Umbilical cord (tissue), 1 donor: ENCODE measurements at regions not wholly inside any gene's neighbourhood (a gene's known extent, or its start where the extent isn't known, plus 50 kb on each side); places are given as distances from the start of the nearest gene placed in this dataset.
"Not testable (repeated sequence)": the region's sequence is repeated elsewhere in the genome, so short reads cannot be mapped to it uniquely, and the experiment has no call there.

Experiments
- DNase-seq: peaks from one replicate; pipeline ENCODE4 v3.0.0-alpha.2; 2015; ENCODE audit warnings: low spot score

GRCh38 chr4:79611026-79611425, 203.0 kb upstream of the GK2 start:
- DNase-seq = no peak

- peak; percentile 15 for DNase-seq
These were observed 201.8 kb upstream of the GK2 start for GRCh38 chr4:79609817-79610216.

- DNase-seq = no peak
These were observed 200.0 kb upstream of the GK2 start for GRCh38 chr4:79607979-79608378.

GRCh38 chr4:79604152-79604551, 196.1 kb upstream of the GK2 start:
- no peak for DNase-seq

GRCh38 chr4:79603681-79604080, 195.7 kb upstream of the GK2 start:
- DNase-seq = no peak

GRCh38 chr4:79599691-79600090, 191.7 kb upstream of the GK2 start:
- DNase-seq = no peak

GRCh38 chr4:79598801-79599200, 190.8 kb upstream of the GK2 start:
- DNase-seq = no peak

- DNase-seq = no peak
These were observed 190.2 kb upstream of the GK2 start for GRCh38 chr4:79598214-79598613.

GRCh38 chr4:79597266-79597665, 189.2 kb upstream of the GK2 start:
- DNase-seq = no peak

- DNase-seq = not testable (repeated sequence)
These were observed 184.2 kb upstream of the GK2 start for GRCh38 chr4:79592218-79592617.

- DNase-seq = no peak
These were observed 180.7 kb upstream of the GK2 start for GRCh38 chr4:79588679-79589078.

- DNase-seq = not testable (repeated sequence)
These were observed 179.2 kb upstream of the GK2 start for GRCh38 chr4:79587207-79587606.

- no peak for DNase-seq
These were observed 177.8 kb upstream of the GK2 start for GRCh38 chr4:79585834-79586233.

GRCh38 chr4:79585330-79585729, 177.3 kb upstream of the GK2 start:
- DNase-seq = no peak

GRCh38 chr4:79584902-79585301, 176.9 kb upstream of the GK2 start:
- DNase-seq = no peak

GRCh38 chr4:79584352-79584751, 176.3 kb upstream of the GK2 start:
- DNase-seq = no peak

GRCh38 chr4:79578606-79579005, 170.6 kb upstream of the GK2 start:
- no peak for DNase-seq

- DNase-seq = peak; percentile 30
These were observed 168.4 kb upstream of the GK2 start for GRCh38 chr4:79576429-79576753.

GRCh38 chr4:79575709-79576428, 167.8 kb upstream of the GK2 start:
- peak; percentile 3 for DNase-seq

GRCh38 chr4:79574741-79575451, 166.9 kb upstream of the GK2 start:
- no peak for DNase-seq

- DNase-seq = no peak
These were observed 155.2 kb upstream of the GK2 start for GRCh38 chr4:79563219-79563618.

GRCh38 chr4:79561751-79562150, 153.7 kb upstream of the GK2 start:
- no peak for DNase-seq

- DNase-seq = not testable (repeated sequence)
These were observed 151.4 kb upstream of the GK2 start for GRCh38 chr4:79559398-79559797.

GRCh38 chr4:79552311-79552710, 144.3 kb upstream of the GK2 start:
- no peak for DNase-seq
